ENCODE measurements at regions not wholly inside any gene's neighbourhood (a gene's known extent, or its start where the extent isn't known, plus 50 kb on each side); places are given as distances from the start of the nearest gene placed in this dataset.

DNA sequence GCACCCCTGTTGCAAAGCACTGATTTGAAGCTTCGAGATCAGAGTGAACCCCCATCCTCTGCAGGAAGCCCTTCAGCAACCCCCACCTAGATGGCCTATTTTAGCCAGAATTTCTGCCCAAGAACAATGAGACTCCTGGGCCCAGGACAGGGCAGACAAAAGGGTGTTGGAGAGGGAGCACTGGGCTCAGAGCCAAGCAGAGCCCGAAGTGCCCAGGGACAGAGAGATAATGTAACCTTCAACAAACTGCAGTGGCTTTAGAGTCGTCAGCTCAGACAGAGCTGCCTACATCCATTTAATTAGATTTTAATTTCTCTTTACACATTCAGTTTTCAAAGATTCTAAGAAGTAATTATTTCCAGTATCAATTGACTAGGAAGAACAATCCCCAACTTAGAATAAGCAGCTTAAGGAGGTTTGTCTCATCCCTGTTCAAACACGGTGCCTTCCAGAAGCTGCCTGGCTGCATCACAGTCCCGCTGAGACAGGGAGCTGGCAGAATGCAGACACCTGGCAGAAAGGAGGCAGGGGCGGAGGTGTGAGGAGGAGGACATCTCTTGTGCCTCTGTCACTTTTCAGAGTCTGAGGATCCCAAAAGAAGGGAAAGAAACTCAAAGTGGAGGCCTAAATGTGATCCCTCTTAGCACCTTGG is 504.9 kb upstream of the CCDC196 start:
- ChIA-PET POLR2A (no interaction called here), CTCF (interaction anchor here (1.4 kb wide), 1 partner anchor 24 kb away, joined by 4 read pairs; no protein-coding TSS in a partner anchor)
- Histone ChIP-seq H4K20me1 (ENCODE audit: insufficient read depth) (no peaks in the 10 kb centered on the region), H3K79me2 (ENCODE audit: insufficient read depth) (no peaks in the 10 kb centered on the region), H3K9ac (no peak overlapping the region), H3K9me2 (no peaks in the 10 kb centered on the region), H3K27me3 (ENCODE audit: insufficient read depth) (no peaks in the 10 kb centered on the region), H3K27ac (ENCODE audit: low read depth in 2 of 2, low read length in 1 of 2) (no peak overlapping the region), H3F3A (replicated peaks; ENCODE audit: insufficient read depth) (no peaks in the 10 kb centered on the region), H3K4me2 (no peak overlapping the region), H3K36me3 (replicated peaks in 1 of 2; ENCODE audit: control insufficient read depth in 1 of 2, insufficient read depth in 2 of 2, low read length in 1 of 2) (no peaks in the 10 kb centered on the region), H2AFZ (ENCODE audit: low read depth) (no peak overlapping the region), H3K9me3 (no peaks in the 10 kb centered on the region), H3K4me3 (ENCODE audit: low read depth in 2 of 2, low read length in 1 of 2) (no peak overlapping the region), H3K4me1 (ENCODE audit: control insufficient read depth in 1 of 2, insufficient read depth in 2 of 2, low read depth in 1 of 2, low read length in 1 of 2) (peaks cover 0 to 4% of the 10 kb centered on the region in 2 experiments; a peak in 2 of 4 replicates)
- TF ChIP-seq EZH2phosphoT487 (IDR thresholded peaks at IDR 0.05; ENCODE audit: borderline replicate concordance, low read depth) (no peak), NRF1 (IDR thresholded peaks at IDR 0.05; ENCODE audit: low read depth, low read length) (no peak), SIN3A (IDR thresholded peaks at IDR 0.05; ENCODE audit: borderline replicate concordance, low read depth, low read length) (no peak), TEAD4 (IDR thresholded peaks at IDR 0.05; ENCODE audit: borderline replicate concordance, insufficient read depth) (no peak), SMC3 (IDR thresholded peaks at IDR 0.05; ENCODE audit: low read depth, low read length) (no peak), MEF2A (IDR thresholded peaks at IDR 0.05; ENCODE audit: borderline replicate concordance, low read depth) (no peak), RXRA (IDR thresholded peaks at IDR 0.05; ENCODE audit: borderline replicate concordance, low read depth) (no peak), CHD2 (IDR thresholded peaks at IDR 0.05; ENCODE audit: low read length, partially characterized antibody) (no peak), TCF12 (IDR thresholded peaks at IDR 0.05) (no peak), GATA2 (CRISPR knock-in tag; IDR thresholded peaks at IDR 0.05) (no peak), RAD21 (IDR thresholded peaks at IDR 0.05; ENCODE audit: low read length) (no peak), ELF1 (IDR thresholded peaks at IDR 0.05) (no peak), MXI1 (IDR thresholded peaks at IDR 0.05; ENCODE audit: low read depth, low read length) (no peak), NFIC (IDR thresholded peaks at IDR 0.05; ENCODE audit: borderline replicate concordance) (no peak), POLR2AphosphoS5 (IDR thresholded peaks at IDR 0.05; ENCODE audit: low read depth, low read length) (no peak), JUND (IDR thresholded peaks at IDR 0.05) (no peak), RCOR1 (IDR thresholded peaks at IDR 0.05; ENCODE audit: low read length) (no peak)
- TF ChIP-seq, protein P1, sequence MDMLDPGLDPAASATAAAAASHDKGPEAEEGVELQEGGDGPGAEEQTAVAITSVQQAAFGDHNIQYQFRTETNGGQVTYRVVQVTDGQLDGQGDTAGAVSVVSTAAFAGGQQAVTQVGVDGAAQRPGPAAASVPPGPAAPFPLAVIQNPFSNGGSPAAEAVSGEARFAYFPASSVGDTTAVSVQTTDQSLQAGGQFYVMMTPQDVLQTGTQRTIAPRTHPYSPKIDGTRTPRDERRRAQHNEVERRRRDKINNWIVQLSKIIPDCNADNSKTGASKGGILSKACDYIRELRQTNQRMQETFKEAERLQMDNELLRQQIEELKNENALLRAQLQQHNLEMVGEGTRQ (IDR thresholded peaks at IDR 0.05; ENCODE audit: borderline replicate concordance, low read depth, low read length), result no peak
- TF ChIP-seq, protein P2, sequence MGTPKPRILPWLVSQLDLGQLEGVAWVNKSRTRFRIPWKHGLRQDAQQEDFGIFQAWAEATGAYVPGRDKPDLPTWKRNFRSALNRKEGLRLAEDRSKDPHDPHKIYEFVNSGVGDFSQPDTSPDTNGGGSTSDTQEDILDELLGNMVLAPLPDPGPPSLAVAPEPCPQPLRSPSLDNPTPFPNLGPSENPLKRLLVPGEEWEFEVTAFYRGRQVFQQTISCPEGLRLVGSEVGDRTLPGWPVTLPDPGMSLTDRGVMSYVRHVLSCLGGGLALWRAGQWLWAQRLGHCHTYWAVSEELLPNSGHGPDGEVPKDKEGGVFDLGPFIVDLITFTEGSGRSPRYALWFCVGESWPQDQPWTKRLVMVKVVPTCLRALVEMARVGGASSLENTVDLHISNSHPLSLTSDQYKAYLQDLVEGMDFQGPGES (IDR thresholded peaks at IDR 0.05; ENCODE audit: low read depth, low read length), result no peak
- TF ChIP-seq, protein P3, sequence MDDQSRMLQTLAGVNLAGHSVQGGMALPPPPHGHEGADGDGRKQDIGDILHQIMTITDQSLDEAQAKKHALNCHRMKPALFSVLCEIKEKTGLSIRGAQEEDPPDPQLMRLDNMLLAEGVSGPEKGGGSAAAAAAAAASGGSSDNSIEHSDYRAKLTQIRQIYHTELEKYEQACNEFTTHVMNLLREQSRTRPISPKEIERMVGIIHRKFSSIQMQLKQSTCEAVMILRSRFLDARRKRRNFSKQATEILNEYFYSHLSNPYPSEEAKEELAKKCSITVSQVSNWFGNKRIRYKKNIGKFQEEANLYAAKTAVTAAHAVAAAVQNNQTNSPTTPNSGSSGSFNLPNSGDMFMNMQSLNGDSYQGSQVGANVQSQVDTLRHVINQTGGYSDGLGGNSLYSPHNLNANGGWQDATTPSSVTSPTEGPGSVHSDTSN (IDR thresholded peaks at IDR 0.05), result no peak
- 12% methylated on average over 6 of the region's 6 CpGs for WGBS (ENCODE audit: low lambda C conversion rate)
- no peak for DNase-seq

Data from SK-N-SH (cell line).